H1 (cell line): ENCODE measurements at regions not wholly inside any gene's neighbourhood (a gene's known extent, or its start where the extent isn't known, plus 50 kb on each side); places are given as distances from the start of the nearest gene placed in this dataset.

ENCODE experiments used
- CTBP2 ChIP-seq: IDR thresholded peaks from 2 replicates; pipeline ENCODE4 v1.7.0; 2011; ENCODE audit warnings: borderline replicate concordance, mild to moderate bottlenecking, moderate library complexity, mixed read lengths, low read length; ENCODE audit not compliant: insufficient read depth, insufficient read length
- E2F6 ChIP-seq: IDR thresholded peaks from 2 replicates; pipeline ENCODE4 v1.6.1; 2012; ENCODE audit warnings: inconsistent platforms
- FOSL1 ChIP-seq: IDR thresholded peaks from 2 replicates; pipeline ENCODE4 v1.6.1; 2011; ENCODE audit warnings: mild to moderate bottlenecking, low read depth, low read length, moderate library complexity; ENCODE audit not compliant: insufficient read depth
- MAFK ChIP-seq: IDR thresholded peaks from 2 replicates; pipeline ENCODE4 v1.6.1; 2012; ENCODE audit warnings: low read depth, mild to moderate bottlenecking, improper control_type of control experiment, low read length
- RAD21 ChIP-seq, 2 experiments: IDR thresholded peaks in 1 of 2; conservative IDR thresholded peaks in 1 of 2; 2 replicates each; pipeline ENCODE4 v1.6.1; 2011; ENCODE audit warnings: low read depth in 2 of 2, low read length in 2 of 2, improper control_type of control experiment in 1 of 2, inconsistent platforms in 1 of 2, mild to moderate bottlenecking in 1 of 2, moderate library complexity in 1 of 2

- no peak for TF ChIP-seq RAD21 (IDR thresholded peaks at IDR 0.05 in 1 of 2, conservative IDR thresholded peaks at IDR 0.05 in 1 of 2; ENCODE audit: low read depth in 2 of 2, low read length in 2 of 2)
- no peak for TF ChIP-seq FOSL1
- TF ChIP-seq MAFK, result no peak
- TF ChIP-seq CTBP2, result no peak
- no peak for TF ChIP-seq E2F6
Measured at GRCh38 chr10:118161461-118162246, 114.9 kb upstream of the RAB11FIP2 start (continued).
